ENCODE measurements at regions not wholly inside any gene's neighbourhood (a gene's known extent, or its start where the extent isn't known, plus 50 kb on each side); places are given as distances from the start of the nearest gene placed in this dataset.
"Not testable (repeated sequence)": the region's sequence is repeated elsewhere in the genome, so short reads cannot be mapped to it uniquely, and the experiment has no call there.

GRCh38 chr7:136150311-136150710 lies 173.2 kb upstream of the MTPN start:
- no peak for DNase-seq

DNA sequence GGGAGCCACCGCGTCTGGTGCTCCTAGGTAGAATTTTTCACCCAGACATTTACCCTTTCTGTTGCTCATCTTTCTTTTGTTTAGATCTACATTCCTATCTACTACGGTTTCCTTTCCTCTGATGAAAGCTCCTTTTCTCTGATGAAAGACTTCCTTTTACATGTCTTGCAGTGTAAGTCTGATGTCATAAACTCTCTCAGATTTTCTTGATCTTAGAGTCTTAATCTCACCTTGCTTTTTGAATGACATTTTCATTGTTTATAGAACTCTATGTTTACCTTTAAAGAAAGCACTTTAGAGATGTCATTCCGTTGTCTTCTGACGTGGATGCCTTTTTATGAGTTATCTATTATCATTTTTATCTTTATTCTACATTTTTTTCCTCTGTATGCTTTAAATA lies 171.8 kb upstream of the MTPN start:
- no peak for DNase-seq

DNA sequence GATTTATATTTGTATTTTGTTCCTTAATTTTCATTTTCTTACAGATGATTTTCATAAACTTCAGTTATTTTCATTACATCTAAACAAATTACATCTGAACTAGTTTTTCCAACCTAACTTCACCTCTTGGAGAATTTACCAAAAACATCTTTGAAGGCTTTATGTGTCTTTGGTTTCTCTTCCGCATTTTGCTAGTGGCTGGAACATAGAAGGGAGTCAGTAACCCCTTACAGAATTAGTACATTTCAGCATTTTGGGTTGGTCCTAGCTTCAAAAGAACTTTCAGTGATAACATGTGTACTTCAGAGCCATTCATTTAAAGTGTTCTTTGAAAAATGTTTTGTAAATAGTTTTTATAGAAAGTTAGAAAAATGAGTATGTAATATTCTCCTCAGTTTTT lies 169.8 kb upstream of the MTPN start:
- no peak for DNase-seq

DNA sequence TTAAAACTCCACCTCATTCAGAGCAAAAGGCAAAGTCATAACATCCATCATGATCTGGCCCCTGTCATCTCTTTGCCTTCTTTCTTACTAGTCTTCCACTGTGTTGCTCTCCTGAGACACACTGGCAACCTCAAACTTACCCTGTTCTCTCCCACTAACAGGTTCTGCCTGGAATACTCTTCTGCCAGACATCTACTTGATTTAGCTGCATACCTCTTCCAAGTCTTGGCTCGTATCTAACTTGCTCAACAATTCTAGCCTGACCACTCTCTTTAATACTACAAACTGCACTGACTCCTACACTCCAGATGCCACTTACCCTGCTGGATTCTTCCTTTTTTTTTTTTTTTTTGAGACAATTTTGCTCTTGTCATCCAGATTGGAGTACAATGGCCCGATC lies 167.0 kb upstream of the MTPN start:
- DNase-seq: no peak

GRCh38 chr7:136143271-136143670 lies 166.1 kb upstream of the MTPN start:
- DNase-seq: no peak

DNA sequence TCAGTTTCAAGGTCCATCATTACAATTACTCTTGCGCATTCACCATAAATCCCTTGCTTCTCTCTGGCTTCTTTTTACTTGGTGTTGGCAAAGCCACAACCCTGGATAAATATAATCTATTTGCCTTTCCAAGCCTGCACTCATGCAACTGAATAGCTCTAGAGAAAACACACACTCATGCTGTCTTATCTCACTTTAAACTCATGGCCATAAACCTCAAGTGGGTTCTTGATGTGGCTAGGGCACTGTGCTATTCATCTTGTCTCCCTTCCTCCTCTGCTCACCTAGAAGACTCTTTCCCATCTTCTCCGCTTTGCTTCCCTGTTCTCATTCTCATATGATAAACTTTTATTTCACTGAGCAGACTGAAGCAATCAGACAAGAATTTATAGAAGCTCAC lies 165.4 kb upstream of the MTPN start:
- no peak for DNase-seq

DNA sequence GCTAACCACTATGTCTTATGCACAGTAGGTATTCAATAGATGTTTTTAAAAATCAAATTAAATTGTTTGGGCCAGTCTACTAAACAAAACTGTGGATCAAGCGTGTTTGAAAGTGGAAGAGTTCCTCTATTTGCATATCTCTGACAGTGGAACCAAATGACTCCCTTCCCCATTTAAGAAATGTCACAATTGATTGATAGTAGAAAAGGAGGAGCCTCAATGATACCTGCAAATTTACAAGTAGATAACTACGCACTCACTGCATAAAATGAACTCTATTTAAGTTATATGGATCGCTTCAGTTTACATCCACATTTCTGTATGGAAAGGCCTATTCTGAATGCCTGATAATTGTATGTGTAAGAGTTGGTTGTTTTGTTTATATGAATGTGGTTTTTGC lies 163.3 kb upstream of the MTPN start:
- no peak for DNase-seq

DNA sequence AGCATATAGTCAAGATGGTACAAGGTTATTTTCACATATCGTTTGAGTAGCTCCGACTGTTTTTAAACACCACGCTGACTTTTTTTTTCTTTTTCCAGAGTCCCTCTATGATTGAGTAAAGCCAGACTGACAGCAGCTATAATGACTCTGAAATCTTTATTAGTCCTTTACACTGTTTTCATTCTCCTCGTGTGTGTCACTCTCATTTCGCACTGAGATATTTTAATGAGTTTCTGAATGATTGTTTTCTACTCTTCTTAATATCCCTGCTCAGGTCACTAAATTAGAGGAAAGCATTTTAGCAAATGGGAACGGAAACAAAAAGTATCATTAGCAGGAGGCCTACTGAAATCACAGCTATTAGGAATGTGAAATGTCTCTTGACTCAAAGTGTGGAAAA lies 162.3 kb upstream of the MTPN start:
- DNase-seq: no peak

- no peak for DNase-seq
These were observed 161.8 kb upstream of the MTPN start for GRCh38 chr7:136138991-136139390.

DNA sequence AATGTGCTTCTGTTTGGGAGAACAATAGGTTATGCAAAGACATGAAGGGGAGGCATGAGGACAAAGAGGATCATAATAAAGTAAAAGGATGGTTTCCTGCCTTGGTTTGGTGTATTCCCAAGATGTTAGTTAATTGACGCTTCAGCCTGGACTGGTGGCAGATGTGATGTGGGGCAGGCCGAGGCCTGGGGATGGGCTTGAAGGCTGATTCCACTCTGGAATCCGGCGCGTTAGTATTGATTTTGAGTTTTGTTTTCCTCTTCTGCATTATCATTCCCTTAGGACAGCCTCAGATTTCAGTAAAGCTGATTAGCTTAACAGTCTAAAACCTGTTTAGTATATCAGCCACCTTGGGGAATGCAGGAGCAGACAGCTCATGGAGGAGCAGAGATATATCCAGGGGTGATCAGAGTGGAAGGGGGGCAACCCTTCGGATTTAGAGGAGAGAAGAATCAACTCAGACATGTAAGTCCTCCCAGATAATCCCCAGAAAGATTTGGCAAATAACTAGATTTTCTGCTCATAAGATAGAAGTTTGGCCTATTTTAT lies 159.8 kb upstream of the MTPN start:
- DNase-seq: no peak

- no peak for DNase-seq
These were observed 157.3 kb upstream of the MTPN start for GRCh38 chr7:136134503-136134902.

DNA sequence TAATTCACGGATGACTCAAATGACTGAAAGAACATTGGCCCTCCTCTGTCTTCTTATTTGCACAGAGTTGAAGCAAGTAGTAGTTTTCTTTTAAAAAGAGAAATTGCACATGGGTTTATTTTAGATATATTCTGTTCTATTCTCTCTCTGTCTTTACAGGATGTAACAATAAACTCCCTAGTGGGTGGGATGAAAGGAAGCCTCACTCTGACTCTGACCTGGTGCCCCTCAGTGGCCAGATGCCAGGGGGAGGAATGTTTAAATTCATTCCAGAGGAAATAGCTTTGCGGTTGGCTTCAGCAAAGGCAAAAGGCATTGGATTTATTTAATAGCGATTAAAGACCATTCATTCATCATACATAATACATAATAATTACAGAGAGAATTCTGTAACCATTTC lies 156.4 kb upstream of the MTPN start:
- DNase-seq: no peak

- no peak for DNase-seq
These were observed 154.1 kb upstream of the MTPN start for GRCh38 chr7:136131304-136131630.

DNA sequence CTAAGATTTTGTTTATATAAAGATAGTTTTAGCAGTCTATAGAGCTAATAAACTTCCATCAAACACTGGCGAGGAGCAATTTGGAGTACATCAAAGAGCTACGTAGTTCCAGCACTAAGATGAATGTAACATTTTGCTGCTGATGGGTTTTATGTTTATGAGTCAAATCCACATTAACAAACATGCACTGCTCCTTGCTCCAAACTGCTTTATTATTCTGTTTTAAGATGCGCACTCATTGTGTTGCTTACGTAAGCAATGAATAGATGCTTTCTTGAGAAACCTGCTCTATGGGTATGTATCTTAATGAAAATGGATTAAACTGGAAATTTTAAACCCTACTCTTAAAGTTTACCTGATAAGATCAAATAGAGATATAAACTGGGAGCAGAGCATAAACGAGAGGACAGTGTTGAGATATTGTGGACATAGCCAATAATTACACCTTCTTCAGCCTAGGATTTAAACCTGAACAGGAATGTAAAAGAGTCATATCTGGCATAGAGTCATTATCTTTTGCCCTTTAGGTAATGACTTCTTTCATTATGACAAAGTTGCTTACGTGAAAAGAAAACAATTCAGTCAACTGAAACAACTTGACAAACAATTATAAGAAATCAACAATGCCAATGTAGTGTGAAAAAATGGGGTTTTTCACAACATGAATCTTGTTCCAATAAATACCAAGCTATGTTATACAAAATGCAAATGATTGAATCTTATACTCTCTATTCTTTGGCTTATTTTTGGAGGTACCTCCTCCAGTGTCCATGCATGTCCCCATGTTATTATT lies 153.5 kb upstream of the MTPN start:
- no peak for DNase-seq

DNA sequence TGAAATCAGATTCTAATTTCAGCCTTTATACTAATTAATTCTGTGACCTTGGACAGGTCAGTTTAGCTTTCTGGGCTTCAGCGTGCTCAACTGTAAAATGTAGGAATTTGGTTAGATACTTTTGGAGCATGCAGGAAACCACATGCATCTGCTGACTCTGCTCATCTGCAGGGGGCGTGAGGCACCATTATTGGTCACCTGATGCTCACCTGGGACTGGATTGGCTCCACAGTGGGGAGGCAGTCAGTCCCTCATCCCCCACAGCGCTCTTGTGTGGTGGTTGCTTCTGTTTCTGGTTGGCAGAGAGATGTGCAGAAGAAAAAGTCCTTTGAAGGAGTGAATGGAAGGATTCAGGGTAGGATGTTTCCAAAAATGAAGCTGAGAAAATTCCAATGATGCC lies 150.9 kb upstream of the MTPN start:
- DNase-seq: no peak

DNA sequence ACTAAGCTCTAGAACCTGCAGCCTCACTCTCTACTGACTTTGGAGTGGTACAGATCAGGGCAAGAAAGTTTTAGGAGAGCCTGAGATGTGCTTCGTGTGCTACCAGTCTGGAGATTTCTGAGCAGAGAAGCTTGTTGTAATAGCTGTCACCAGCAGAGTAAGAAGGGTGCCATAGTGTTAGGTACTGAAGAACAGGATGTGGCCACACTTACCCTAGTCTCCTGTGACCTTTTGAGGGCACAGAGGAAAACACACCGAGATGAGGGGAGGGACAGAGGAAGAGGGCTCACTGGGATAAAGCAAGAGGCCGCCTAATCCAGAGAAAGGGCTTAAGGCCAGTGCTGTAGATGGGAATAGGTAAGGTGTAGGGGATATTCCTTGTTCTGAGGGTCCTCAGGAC lies 146.2 kb upstream of the MTPN start:
- no peak for DNase-seq

GRCh38 chr7:136122026-136122425 lies 144.9 kb upstream of the MTPN start:
- no peak for DNase-seq

DNA sequence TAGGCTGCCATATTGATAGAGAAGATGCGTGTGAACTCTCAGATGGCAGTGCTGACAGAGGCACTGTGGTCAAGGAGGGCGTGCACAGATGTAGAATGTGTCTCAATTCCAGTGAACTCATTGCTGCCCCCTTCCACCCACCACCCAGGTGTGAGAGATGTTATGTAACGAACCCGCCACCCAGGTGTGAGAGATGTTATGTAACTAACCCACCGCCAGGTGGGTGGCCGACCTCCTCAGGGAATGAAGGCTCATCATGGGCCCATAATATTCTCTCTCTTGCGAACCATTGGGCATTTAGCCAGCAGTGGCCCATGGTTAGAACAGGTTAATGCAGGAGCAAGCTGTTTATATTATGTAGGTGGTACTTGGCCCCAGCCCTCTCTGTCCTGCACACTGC lies 140.4 kb upstream of the MTPN start:
- no peak for DNase-seq

GRCh38 chr7:136116186-136116585 lies 139.0 kb upstream of the MTPN start:
- no peak for DNase-seq

DNA sequence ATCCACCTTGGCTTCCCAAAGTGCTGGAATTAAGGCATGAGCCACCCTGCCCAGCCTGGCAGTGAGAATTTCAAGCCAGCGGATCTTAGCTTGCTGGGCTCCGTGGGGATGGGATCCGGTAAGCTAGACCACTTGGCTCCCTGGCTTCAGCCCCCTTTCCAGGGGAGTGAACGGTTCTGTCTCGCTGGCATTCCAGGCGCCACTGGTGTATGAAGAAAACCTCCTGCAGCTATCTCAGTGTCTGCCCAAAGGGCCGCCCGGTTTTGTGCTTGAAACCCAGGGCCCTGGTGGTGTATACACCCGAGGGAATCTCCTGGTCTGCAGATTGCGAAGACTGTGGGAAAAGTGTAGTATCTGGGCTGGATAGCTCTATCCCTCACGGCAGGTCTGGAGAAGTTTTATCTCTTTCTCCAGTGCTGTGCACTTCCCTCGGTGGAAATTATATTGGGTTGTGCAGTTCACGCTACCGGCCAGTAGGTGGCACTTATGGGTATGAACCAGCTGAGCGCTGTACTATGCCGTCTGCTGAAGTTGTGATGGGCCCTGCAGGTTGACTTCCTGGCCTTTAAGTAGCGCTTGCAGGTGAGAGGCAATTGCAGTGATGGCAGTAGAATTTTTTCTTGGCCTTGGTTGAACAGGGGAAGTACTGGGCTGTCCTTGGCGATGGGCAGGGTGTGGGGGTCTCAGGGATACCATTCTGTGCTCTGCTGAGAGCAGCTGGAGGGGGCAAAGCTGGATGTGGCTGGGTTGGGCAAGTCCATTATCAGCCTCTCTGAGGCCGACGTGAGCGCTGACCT lies 138.0 kb upstream of the MTPN start:
- DNase-seq: peak; percentile 49 to 67

GRCh38 chr7:136114467-136114866 lies 137.3 kb upstream of the MTPN start:
- not testable (repeated sequence) for DNase-seq

GRCh38 chr7:136109037-136109436 lies 131.9 kb upstream of the MTPN start:
- not testable (repeated sequence) for DNase-seq

DNA sequence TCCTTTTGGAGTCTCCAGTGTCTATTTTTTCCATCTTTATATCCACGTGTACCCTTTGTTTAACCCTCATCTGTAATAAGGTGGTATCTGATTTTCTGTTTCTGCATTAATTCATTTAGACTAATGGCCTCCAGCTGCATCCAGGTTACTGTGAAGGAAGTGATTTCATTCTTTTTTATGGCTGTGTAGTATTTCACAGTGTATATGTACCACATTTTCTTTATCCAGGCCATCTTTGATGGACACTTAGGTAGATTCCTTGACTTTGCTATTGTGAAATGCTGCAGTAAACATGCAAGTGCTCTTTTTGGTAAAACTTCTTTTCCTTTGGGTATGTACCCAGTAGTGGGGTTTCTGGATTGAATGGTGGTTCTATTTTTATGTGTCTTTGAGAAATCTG lies 128.0 kb upstream of the MTPN start:
- DNase-seq: no peak

GRCh38 chr7:136104269-136104603 lies 127.1 kb upstream of the MTPN start:
- no peak for DNase-seq

Data from stimulated activated CD4-positive, alpha-beta T cell treated with anti-CD3 and anti-CD28 coated beads, Interleukin-2, amount 100 ng/mL, for 24 hours (primary cell).